HepG2 (cell line): ENCODE measurements at regions not wholly inside any gene's neighbourhood (a gene's known extent, or its start where the extent isn't known, plus 50 kb on each side); places are given as distances from the start of the nearest gene placed in this dataset.

ENCODE experiments used
- ARHGAP35 ChIP-seq: sonication (generic); formaldehyde crosslinking; IDR thresholded peaks from 2 replicates; pipeline ENCODE4 v1.9.0; 2022; ENCODE audit warnings: mild to moderate bottlenecking, inconsistent platforms, moderate library complexity, missing genetic modification reagents, borderline replicate concordance
- ATRX ChIP-seq: sonication (generic); formaldehyde crosslinking; IDR thresholded peaks from 2 replicates; pipeline ENCODE4 v1.4.0; 2020; ENCODE audit warnings: missing genetic modification reagents, borderline replicate concordance
- FOXJ3 ChIP-seq: sonication (generic); formaldehyde crosslinking; IDR thresholded peaks from 2 replicates; pipeline ENCODE4 v1.4.0; 2020; ENCODE audit warnings: missing genetic modification reagents, mild to moderate bottlenecking, borderline replicate concordance
- HDAC1 ChIP-seq: sonication (generic); formaldehyde crosslinking; IDR thresholded peaks from 2 replicates; pipeline ENCODE4 v1.5.1; 2020; ENCODE audit warnings: mild to moderate bottlenecking, missing genetic modification reagents
- JDP2 ChIP-seq: sonication (generic); formaldehyde crosslinking; IDR thresholded peaks from 2 replicates; pipeline ENCODE4 v1.8.1; 2022; ENCODE audit warnings: missing genetic modification reagents, borderline replicate concordance
- JUND ChIP-seq: sonication (generic); formaldehyde crosslinking; IDR thresholded peaks from 2 replicates; pipeline ENCODE4 v1.8.0; 2022; ENCODE audit warnings: mild to moderate bottlenecking, missing genetic modification reagents
- KLF9 ChIP-seq: IDR thresholded peaks from 2 replicates; pipeline ENCODE4 v1.6.1; 2016; ENCODE audit warnings: low read depth
- PHB2 ChIP-seq: fragments of 450-650 bp; IDR thresholded peaks from 2 replicates; pipeline ENCODE4 v1.6.1; 2018; ENCODE audit not compliant: partially characterized antibody
- RARA ChIP-seq: IDR thresholded peaks from 2 replicates; pipeline ENCODE4 v1.6.1; 2016; ENCODE audit warnings: missing genetic modification reagents, missing compliant biosample characterization
- SATB2 ChIP-seq: sonication (generic); formaldehyde crosslinking; IDR thresholded peaks from 2 replicates; pipeline ENCODE4 v1.5.0; 2020; ENCODE audit warnings: missing genetic modification reagents
- ZMYM3 ChIP-seq: sonication (generic); formaldehyde crosslinking; IDR thresholded peaks from 2 replicates; pipeline ENCODE4 v1.5.1; 2020; ENCODE audit warnings: mild to moderate bottlenecking, missing genetic modification reagents
- ZNF260 ChIP-seq: sonication (generic); formaldehyde crosslinking; IDR thresholded peaks from 2 replicates; pipeline ENCODE4 v1.4.0; 2020; ENCODE audit warnings: missing genetic modification reagents, low read depth, mild to moderate bottlenecking, borderline replicate concordance
- ZNF354B ChIP-seq: sonication (generic); formaldehyde crosslinking; IDR thresholded peaks from 2 replicates; pipeline ENCODE4 v1.8.0; 2022; ENCODE audit warnings: mild to moderate bottlenecking, missing genetic modification reagents
- ZNF547 ChIP-seq: sonication (generic); formaldehyde crosslinking; IDR thresholded peaks from 2 replicates; pipeline ENCODE4 v1.5.1; 2020; ENCODE audit warnings: mild to moderate bottlenecking, missing genetic modification reagents
- ZNF839 ChIP-seq: sonication (generic); formaldehyde crosslinking; IDR thresholded peaks from 2 replicates; pipeline ENCODE4 v1.4.0; 2020; ENCODE audit warnings: missing genetic modification reagents, mild to moderate bottlenecking, borderline replicate concordance
- TF ChIP-seq, protein P1 (sequence below): sonication (generic); formaldehyde crosslinking; IDR thresholded peaks from 2 replicates; pipeline ENCODE4 v1.4.0; 2020; ENCODE audit warnings: missing genetic modification reagents
- TF ChIP-seq, protein P2 (sequence below): sonication (generic); formaldehyde crosslinking; IDR thresholded peaks from 2 replicates; pipeline ENCODE4 v1.8.0; 2022; ENCODE audit warnings: missing genetic modification reagents, mild to moderate bottlenecking, borderline replicate concordance

DNA sequence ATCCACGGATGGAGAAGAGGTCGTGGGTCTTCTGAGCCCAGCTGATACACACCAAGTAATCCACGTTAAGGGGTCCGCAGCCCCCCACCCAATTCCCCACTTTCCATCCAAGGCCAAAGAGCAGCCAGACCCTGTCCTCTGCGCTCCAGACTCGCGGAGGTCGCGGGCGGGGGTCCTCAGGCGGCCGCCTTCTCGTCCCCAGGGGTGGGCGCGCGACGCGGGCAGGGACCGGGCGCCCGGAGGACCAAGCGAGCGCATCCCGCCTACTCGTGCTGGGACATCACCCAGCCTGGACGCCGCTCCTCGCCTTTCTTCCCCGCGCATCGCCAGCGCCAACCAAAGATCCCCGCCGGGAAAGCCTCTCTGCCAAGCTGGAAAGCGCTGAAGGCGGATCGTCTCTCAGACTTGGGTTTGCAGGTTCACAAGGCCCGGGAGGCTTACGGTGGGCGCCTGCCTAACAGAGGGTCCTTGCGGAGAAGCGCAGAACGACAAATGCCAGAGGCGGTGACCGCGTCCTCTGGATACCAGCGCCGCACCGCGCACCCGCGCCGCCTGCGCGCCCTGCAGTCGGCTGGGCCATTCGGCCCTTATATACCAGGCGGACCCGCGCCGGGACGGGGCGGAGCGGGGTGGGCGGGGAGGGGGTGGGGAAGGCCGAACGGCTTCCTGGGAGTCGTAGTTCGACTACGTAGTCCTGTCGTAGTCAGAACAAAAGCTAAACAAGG lies 471.6 kb downstream of the SOX9 start (continued):
- TF ChIP-seq, protein P1, sequence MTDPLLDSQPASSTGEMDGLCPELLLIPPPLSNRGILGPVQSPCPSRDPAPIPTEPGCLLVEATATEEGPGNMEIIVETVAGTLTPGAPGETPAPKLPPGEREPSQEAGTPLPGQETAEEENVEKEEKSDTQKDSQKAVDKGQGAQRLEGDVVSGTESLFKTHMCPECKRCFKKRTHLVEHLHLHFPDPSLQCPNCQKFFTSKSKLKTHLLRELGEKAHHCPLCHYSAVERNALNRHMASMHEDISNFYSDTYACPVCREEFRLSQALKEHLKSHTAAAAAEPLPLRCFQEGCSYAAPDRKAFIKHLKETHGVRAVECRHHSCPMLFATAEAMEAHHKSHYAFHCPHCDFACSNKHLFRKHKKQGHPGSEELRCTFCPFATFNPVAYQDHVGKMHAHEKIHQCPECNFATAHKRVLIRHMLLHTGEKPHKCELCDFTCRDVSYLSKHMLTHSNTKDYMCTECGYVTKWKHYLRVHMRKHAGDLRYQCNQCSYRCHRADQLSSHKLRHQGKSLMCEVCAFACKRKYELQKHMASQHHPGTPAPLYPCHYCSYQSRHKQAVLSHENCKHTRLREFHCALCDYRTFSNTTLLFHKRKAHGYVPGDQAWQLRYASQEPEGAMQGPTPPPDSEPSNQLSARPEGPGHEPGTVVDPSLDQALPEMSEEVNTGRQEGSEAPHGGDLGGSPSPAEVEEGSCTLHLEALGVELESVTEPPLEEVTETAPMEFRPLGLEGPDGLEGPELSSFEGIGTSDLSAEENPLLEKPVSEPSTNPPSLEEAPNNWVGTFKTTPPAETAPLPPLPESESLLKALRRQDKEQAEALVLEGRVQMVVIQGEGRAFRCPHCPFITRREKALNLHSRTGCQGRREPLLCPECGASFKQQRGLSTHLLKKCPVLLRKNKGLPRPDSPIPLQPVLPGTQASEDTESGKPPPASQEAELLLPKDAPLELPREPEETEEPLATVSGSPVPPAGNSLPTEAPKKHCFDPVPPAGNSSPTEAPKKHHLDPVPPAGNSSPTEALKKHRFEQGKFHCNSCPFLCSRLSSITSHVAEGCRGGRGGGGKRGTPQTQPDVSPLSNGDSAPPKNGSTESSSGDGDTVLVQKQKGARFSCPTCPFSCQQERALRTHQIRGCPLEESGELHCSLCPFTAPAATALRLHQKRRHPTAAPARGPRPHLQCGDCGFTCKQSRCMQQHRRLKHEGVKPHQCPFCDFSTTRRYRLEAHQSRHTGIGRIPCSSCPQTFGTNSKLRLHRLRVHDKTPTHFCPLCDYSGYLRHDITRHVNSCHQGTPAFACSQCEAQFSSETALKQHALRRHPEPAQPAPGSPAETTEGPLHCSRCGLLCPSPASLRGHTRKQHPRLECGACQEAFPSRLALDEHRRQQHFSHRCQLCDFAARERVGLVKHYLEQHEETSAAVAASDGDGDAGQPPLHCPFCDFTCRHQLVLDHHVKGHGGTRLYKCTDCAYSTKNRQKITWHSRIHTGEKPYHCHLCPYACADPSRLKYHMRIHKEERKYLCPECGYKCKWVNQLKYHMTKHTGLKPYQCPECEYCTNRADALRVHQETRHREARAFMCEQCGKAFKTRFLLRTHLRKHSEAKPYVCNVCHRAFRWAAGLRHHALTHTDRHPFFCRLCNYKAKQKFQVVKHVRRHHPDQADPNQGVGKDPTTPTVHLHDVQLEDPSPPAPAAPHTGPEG (CRISPR knock-in tag): no peak; the same call in 1 of the 2 replicates
- no peak for TF ChIP-seq JDP2
- TF ChIP-seq KLF9: peak; percentile 94; the same call in 1 of the 2 replicates
- TF ChIP-seq SATB2: no peak
- TF ChIP-seq, protein P2, sequence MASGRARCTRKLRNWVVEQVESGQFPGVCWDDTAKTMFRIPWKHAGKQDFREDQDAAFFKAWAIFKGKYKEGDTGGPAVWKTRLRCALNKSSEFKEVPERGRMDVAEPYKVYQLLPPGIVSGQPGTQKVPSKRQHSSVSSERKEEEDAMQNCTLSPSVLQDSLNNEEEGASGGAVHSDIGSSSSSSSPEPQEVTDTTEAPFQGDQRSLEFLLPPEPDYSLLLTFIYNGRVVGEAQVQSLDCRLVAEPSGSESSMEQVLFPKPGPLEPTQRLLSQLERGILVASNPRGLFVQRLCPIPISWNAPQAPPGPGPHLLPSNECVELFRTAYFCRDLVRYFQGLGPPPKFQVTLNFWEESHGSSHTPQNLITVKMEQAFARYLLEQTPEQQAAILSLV (CRISPR knock-in tag): peak; percentile 99; the same call in 1 of the 2 replicates
- TF ChIP-seq PHB2: no peak
- TF ChIP-seq JUND: no peak
- peak; percentile 56 for TF ChIP-seq RARA (CRISPR knock-in tag)
- 0 out of 2 replicates have a peak, but pooled peaks have one; percentile 62 for TF ChIP-seq ZNF839 (CRISPR knock-in tag)
- peak; percentile 86 for TF ChIP-seq ZNF547 (CRISPR knock-in tag)
- TF ChIP-seq ZMYM3 (CRISPR knock-in tag): peak; percentile 49; the same call in 1 of the 2 replicates
- TF ChIP-seq ZNF260 (CRISPR knock-in tag): no peak
- 0 out of 2 replicates have a peak, but pooled peaks have one; percentile 63 for TF ChIP-seq ATRX
- TF ChIP-seq HDAC1: peak; percentile 88
- 0 out of 2 replicates have a peak, but pooled peaks have one; percentile 95 for TF ChIP-seq ZNF354B
- peak; percentile 98 for TF ChIP-seq ARHGAP35 (CRISPR knock-in tag)
- TF ChIP-seq FOXJ3 (CRISPR knock-in tag): no peak
